HUES6 (cell line): ENCODE measurements at regions not wholly inside any gene's neighbourhood (a gene's known extent, or its start where the extent isn't known, plus 50 kb on each side); places are given as distances from the start of the nearest gene placed in this dataset.
A peak's percentile ranks its signal among the peaks of the same experiment; 100 is the strongest.
"Not testable (repeated sequence)": the region's sequence is repeated elsewhere in the genome, so short reads cannot be mapped to it uniquely, and the experiment has no call there.

Source experiments
- H3K27ac ChIP-seq: 2 replicates; pipeline ENCODE4 v1.7.0; 2013; ENCODE audit warnings: low read depth, mild to moderate bottlenecking, low read length, inconsistent platforms
- H3K27me3 ChIP-seq: 2 replicates; pipeline ENCODE4 v1.6.1; 2013; ENCODE audit warnings: low read length; ENCODE audit not compliant: control insufficient read depth, insufficient read depth
- H3K36me3 ChIP-seq: 2 replicates; pipeline ENCODE4 v1.6.1; 2013; ENCODE audit warnings: low read length; ENCODE audit not compliant: control insufficient read depth, insufficient read depth
- H3K4me1 ChIP-seq: 2 replicates; pipeline ENCODE4 v1.6.1; 2013; ENCODE audit warnings: low read length; ENCODE audit not compliant: control insufficient read depth, insufficient read depth
- H3K4me3 ChIP-seq: 2 replicates; pipeline ENCODE4 v1.5.1; 2013; ENCODE audit warnings: low read depth, low read length
- H3K9ac ChIP-seq: one replicate; pipeline ENCODE4 v1.6.1; 2013; ENCODE audit warnings: mild to moderate bottlenecking, low read length
- H3K9me3 ChIP-seq: 2 replicates; pipeline ENCODE4 v1.6.1; 2013; ENCODE audit warnings: low read depth, low read length; ENCODE audit not compliant: control insufficient read depth, insufficient read depth

GRCh38 chr2:87604980-87605379 is 142.9 kb upstream of the PLGLB2 start:
- H3K27me3 ChIP-seq, H3K27ac ChIP-seq, H3K4me1 ChIP-seq, H3K9me3 ChIP-seq, H3K36me3 ChIP-seq, H3K9ac ChIP-seq, H3K4me3 ChIP-seq: not testable (repeated sequence)

- H3K4me3 ChIP-seq, H3K4me1 ChIP-seq, H3K9me3 ChIP-seq, H3K27ac ChIP-seq, H3K27me3 ChIP-seq, H3K9ac ChIP-seq, H3K36me3 ChIP-seq: not testable (repeated sequence)
These were observed 139.3 kb upstream of the PLGLB2 start for GRCh38 chr2:87608377-87609166.

DNA sequence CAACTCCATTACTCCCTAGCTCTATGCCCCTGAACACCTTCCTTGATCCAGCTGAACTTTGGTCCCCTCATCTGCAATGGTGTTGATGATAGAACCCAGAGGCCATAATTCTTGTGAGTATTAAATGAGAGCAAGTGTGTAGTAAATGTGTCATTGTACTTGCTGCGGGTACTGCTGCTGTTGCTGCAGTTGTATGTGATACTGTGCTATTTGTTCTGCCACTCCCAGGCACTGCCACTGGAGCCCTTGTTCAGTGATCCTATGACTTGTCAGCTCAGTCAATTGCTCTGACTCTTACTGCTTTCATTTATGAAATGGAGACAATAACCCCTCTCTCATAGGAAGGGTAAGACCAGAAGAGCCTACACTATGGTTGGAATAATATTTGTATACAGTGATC is 136.9 kb upstream of the PLGLB2 start:
- H3K4me1 ChIP-seq, H3K36me3 ChIP-seq, H3K9me3 ChIP-seq, H3K27me3 ChIP-seq, H3K4me3 ChIP-seq, H3K9ac ChIP-seq, H3K27ac ChIP-seq: not testable (repeated sequence)

- H3K4me3 ChIP-seq, H3K4me1 ChIP-seq, H3K9ac ChIP-seq, H3K36me3 ChIP-seq, H3K27ac ChIP-seq, H3K27me3 ChIP-seq, H3K9me3 ChIP-seq: not testable (repeated sequence)
These were observed 136.5 kb upstream of the PLGLB2 start for GRCh38 chr2:87611416-87611815.

- not testable (repeated sequence) for H3K9me3 ChIP-seq, H3K4me1 ChIP-seq, H3K4me3 ChIP-seq, H3K27ac ChIP-seq, H3K27me3 ChIP-seq, H3K36me3 ChIP-seq, H3K9ac ChIP-seq
These were observed 135.9 kb upstream of the PLGLB2 start for GRCh38 chr2:87611956-87612355.

DNA sequence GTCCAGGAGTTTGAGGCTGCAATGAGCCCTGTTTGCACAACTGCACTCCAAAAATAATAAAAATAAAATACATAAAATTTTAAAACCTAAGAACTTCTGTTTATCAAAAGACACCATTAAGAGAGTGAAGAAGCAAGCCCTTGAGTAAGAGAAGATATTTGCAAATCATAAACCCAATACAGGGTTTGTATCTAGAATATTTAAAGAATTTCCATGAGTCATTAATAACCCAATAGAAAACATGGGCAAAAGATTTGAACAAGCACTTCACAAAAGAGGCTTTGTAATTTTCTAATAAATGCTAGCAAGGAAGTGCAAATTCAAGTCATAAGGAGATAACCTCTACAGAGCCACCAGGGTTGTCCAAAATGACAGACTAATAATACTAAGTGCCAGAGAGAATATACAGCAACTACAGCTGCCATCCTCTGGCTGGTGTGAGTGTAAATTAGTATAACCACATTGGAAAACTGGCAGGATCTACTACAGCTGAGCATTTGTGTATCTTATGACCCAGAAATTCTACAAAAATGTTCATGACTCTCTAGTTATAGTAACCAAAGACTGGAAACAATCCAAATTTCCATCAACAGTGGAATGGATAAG is 133.0 kb upstream of the PLGLB2 start:
- not testable (repeated sequence) for H3K27ac ChIP-seq, H3K36me3 ChIP-seq, H3K4me3 ChIP-seq, H3K9me3 ChIP-seq, H3K9ac ChIP-seq, H3K4me1 ChIP-seq, H3K27me3 ChIP-seq

- not testable (repeated sequence) for H3K4me1 ChIP-seq, H3K27ac ChIP-seq, H3K9ac ChIP-seq, H3K4me3 ChIP-seq, H3K9me3 ChIP-seq, H3K36me3 ChIP-seq, H3K27me3 ChIP-seq
These were observed 128.8 kb upstream of the PLGLB2 start for GRCh38 chr2:87619121-87619520.

- not testable (repeated sequence) for H3K4me3 ChIP-seq, H3K27ac ChIP-seq, H3K9ac ChIP-seq, H3K27me3 ChIP-seq, H3K4me1 ChIP-seq, H3K9me3 ChIP-seq, H3K36me3 ChIP-seq
These were observed 126.7 kb upstream of the PLGLB2 start for GRCh38 chr2:87621139-87621538.

DNA sequence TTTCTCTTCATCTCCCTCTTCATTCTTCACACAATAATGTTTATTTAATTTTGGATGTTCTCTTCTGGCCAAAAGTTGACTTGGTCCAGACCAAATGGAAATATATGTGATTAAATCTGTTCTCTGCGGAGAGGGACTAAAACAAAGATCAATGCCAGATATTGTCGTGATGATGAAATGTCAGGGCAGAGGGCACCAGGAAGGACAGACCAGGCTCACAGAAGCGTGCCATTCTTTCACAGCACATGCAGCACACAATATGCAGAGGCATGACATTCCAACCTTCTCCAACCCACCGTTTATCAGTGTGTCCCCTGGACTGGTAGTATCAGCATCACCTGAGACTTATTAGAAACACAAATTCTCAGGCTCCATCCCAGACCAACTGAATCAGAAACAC is 125.2 kb upstream of the PLGLB2 start:
- not testable (repeated sequence) for H3K9ac ChIP-seq, H3K36me3 ChIP-seq, H3K9me3 ChIP-seq, H3K27me3 ChIP-seq, H3K4me1 ChIP-seq, H3K4me3 ChIP-seq, H3K27ac ChIP-seq

DNA sequence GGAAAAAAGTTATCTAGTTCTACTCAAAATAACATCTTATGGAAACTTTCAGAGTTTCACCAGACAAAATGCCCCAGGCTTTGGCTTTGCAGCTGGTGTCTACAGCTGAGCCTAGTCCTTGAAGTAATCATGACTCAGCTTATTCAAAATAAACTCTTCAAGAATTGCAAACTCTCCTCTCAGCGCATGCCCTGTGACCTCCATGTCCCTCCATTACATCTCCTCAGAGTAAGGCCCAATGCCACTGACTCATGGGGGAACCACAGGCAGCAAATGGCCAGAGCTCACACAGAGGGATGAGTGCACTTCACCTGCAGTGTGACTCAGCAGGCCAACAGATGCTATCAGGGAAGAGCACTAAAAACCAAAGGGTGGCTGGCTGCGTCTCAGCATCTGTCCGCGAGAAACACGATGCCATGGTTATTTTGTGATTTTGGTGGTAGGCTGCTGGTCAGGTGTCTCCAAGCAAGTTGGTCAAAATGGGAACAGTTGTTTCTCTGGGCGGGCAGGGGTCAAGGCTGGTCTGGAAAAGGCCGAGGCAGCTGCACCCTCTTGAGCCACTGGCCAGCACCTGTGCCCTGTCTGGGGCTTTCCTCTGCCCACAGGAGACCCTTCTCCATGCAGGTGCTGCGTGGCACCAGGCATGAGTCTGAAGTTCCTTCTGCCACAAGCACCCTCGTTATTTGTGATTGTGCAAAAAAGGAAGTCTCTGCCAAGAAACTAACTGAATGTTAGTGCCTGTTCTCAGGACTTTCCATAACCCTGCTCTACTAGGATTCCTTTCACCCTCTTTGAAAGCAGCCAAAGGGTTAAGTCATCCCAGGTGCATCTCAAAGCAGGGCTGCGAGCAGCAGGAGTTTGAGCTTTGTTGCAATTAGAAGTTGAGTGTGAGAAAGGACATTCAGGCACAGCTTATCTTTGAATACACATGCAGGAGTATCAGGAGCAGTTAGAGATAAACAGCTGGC is 118.1 kb upstream of the PLGLB2 start:
- not testable (repeated sequence) for H3K4me1 ChIP-seq, H3K4me3 ChIP-seq, H3K27me3 ChIP-seq, H3K9me3 ChIP-seq, H3K36me3 ChIP-seq
- peak overlapping the region; percentile 47 for H3K9ac ChIP-seq
- peak overlapping the region; percentile 68; the same call in 1 of the 2 replicates for H3K27ac ChIP-seq

GRCh38 chr2:87630892-87631291 is 117.0 kb upstream of the PLGLB2 start:
- not testable (repeated sequence) for H3K27me3 ChIP-seq, H3K36me3 ChIP-seq, H3K4me3 ChIP-seq, H3K9me3 ChIP-seq, H3K9ac ChIP-seq, H3K27ac ChIP-seq, H3K4me1 ChIP-seq
